ENCODE measurements at regions not wholly inside any gene's neighbourhood (a gene's known extent, or its start where the extent isn't known, plus 50 kb on each side); places are given as distances from the start of the nearest gene placed in this dataset.

DNA sequence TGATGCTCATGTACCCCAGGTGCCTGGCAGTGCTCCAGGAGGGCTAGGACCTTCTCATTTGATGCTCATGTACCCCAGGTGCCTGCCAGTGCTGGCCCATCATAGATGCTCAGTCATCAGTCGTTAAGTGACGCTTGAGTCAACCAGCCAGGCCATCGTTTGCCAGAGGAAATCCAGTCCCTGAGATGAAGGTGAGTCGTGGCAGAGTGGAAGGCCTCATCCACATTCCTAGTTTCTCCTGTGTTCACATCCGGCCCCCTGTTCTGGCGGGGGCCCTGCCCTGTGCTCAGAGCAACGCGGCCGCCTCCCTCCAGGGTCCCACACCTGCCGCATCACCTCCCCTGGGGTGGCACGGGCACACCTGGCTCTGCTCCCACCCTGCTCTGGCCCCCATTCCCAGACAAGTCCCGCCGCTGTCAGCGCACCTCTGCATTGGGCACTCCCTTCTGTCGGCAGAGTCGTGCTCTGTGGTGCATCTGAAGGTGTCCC lies 279.9 kb downstream of the BRD1 start:
- no peak for ATAC-seq
- TF ChIP-seq TOX (CRISPR knock-in tag; IDR thresholded peaks at IDR 0.05; ENCODE audit: borderline replicate concordance), result no peak
- no peak for TF ChIP-seq ZNF565 (CRISPR knock-in tag; conservative IDR thresholded peaks at IDR 0.05; ENCODE audit: low read depth)
- TF ChIP-seq, protein P1, sequence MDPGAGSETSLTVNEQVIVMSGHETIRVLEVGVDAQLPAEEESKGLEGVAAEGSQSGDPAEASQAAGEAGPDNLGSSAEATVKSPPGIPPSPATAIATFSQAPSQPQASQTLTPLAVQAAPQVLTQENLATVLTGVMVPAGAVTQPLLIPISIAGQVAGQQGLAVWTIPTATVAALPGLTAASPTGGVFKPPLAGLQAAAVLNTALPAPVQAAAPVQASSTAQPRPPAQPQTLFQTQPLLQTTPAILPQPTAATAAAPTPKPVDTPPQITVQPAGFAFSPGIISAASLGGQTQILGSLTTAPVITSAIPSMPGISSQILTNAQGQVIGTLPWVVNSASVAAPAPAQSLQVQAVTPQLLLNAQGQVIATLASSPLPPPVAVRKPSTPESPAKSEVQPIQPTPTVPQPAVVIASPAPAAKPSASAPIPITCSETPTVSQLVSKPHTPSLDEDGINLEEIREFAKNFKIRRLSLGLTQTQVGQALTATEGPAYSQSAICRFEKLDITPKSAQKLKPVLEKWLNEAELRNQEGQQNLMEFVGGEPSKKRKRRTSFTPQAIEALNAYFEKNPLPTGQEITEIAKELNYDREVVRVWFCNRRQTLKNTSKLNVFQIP (CRISPR knock-in tag; IDR thresholded peaks at IDR 0.05; ENCODE audit: borderline replicate concordance, low read depth), result no peak
- no peak for TF ChIP-seq ZC3H10 (CRISPR knock-in tag; IDR thresholded peaks at IDR 0.05)
- TF ChIP-seq, protein P2, sequence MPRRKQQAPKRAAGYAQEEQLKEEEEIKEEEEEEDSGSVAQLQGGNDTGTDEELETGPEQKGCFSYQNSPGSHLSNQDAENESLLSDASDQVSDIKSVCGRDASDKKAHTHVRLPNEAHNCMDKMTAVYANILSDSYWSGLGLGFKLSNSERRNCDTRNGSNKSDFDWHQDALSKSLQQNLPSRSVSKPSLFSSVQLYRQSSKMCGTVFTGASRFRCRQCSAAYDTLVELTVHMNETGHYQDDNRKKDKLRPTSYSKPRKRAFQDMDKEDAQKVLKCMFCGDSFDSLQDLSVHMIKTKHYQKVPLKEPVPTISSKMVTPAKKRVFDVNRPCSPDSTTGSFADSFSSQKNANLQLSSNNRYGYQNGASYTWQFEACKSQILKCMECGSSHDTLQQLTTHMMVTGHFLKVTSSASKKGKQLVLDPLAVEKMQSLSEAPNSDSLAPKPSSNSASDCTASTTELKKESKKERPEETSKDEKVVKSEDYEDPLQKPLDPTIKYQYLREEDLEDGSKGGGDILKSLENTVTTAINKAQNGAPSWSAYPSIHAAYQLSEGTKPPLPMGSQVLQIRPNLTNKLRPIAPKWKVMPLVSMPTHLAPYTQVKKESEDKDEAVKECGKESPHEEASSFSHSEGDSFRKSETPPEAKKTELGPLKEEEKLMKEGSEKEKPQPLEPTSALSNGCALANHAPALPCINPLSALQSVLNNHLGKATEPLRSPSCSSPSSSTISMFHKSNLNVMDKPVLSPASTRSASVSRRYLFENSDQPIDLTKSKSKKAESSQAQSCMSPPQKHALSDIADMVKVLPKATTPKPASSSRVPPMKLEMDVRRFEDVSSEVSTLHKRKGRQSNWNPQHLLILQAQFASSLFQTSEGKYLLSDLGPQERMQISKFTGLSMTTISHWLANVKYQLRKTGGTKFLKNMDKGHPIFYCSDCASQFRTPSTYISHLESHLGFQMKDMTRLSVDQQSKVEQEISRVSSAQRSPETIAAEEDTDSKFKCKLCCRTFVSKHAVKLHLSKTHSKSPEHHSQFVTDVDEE (CRISPR knock-in tag; IDR thresholded peaks at IDR 0.05), result no peak
- no peak for TF ChIP-seq SNAI2 (CRISPR knock-in tag; IDR thresholded peaks at IDR 0.05)
- no peak for TF ChIP-seq ZFP3 (CRISPR knock-in tag; IDR thresholded peaks at IDR 0.05)
- no peak for TF ChIP-seq PATZ1 (CRISPR knock-in tag; IDR thresholded peaks at IDR 0.05; ENCODE audit: borderline replicate concordance)
- no peak for TF ChIP-seq BACH2 (CRISPR knock-in tag; IDR thresholded peaks at IDR 0.05; ENCODE audit: borderline replicate concordance)
- TF ChIP-seq OSR1 (CRISPR knock-in tag; IDR thresholded peaks at IDR 0.05), result no peak
- TF ChIP-seq TCF4 (CRISPR knock-in tag; IDR thresholded peaks at IDR 0.05; ENCODE audit: borderline replicate concordance), result no peak
- no peak for TF ChIP-seq GLIS3 (CRISPR knock-in tag; IDR thresholded peaks at IDR 0.05)
- TF ChIP-seq PPARA (CRISPR knock-in tag; IDR thresholded peaks at IDR 0.05; ENCODE audit: borderline replicate concordance), result no peak

DNA sequence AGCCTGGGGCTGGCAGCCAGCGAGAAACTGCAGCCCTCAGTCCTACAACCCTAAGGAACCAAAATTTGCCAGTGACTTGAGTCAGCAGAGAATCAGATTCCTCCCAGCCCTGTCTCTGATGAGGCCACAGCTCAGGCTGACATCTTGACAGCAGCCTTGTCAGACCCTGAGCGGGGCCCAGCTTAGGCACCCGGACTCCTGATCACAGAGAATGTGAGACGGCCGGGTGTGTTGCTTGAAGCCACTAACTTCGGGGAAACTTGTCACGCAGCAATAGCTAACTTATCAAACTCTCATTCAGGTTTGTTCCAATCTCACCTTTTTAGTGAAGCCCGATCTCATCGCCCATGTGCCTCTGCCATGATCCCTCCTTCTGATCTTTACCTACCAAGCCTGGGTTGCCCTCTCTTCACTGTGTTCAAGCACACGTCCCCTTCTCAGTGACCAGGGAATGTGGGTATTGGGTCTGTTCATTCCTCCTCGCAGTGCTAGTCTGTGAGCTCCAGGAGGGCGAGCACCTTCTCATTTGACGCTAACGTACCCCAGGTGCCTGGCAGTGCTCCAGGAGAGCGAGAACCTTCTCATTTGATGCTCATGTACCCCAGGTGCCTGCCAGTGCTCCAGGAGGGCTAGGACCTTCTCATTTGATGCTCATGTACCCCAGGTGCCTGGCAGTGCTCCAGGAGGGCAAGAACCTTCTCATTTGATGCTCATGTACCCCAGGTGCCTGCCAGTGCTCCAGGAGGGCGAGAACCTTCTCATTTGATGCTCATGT lies 280.7 kb downstream of the BRD1 start:
- ATAC-seq, result no peak
- TF ChIP-seq ISL1 (CRISPR knock-in tag; IDR thresholded peaks at IDR 0.05) (no peak), ZFP3 (CRISPR knock-in tag; IDR thresholded peaks at IDR 0.05) (no peak), TOX (CRISPR knock-in tag; IDR thresholded peaks at IDR 0.05; ENCODE audit: borderline replicate concordance) (no peak), ESRRG (CRISPR knock-in tag; IDR thresholded peaks at IDR 0.05) (no peak), CSDC2 (CRISPR knock-in tag; IDR thresholded peaks at IDR 0.05) (no peak), PPARA (CRISPR knock-in tag; IDR thresholded peaks at IDR 0.05; ENCODE audit: borderline replicate concordance) (no peak), ZNF565 (CRISPR knock-in tag; conservative IDR thresholded peaks at IDR 0.05; ENCODE audit: low read depth) (no peak), GLIS3 (CRISPR knock-in tag; IDR thresholded peaks at IDR 0.05) (no peak), ZC3H10 (CRISPR knock-in tag; IDR thresholded peaks at IDR 0.05) (no peak), ZNF8 (CRISPR knock-in tag; IDR thresholded peaks at IDR 0.05) (no peak)
- TF ChIP-seq, protein P3, sequence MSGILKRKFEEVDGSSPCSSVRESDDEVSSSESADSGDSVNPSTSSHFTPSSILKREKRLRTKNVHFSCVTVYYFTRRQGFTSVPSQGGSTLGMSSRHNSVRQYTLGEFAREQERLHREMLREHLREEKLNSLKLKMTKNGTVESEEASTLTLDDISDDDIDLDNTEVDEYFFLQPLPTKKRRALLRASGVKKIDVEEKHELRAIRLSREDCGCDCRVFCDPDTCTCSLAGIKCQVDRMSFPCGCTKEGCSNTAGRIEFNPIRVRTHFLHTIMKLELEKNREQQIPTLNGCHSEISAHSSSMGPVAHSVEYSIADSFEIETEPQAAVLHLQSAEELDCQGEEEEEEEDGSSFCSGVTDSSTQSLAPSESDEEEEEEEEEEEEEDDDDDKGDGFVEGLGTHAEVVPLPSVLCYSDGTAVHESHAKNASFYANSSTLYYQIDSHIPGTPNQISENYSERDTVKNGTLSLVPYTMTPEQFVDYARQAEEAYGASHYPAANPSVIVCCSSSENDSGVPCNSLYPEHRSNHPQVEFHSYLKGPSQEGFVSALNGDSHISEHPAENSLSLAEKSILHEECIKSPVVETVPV (CRISPR knock-in tag; IDR thresholded peaks at IDR 0.05), result no peak
- TF ChIP-seq, protein P1 (CRISPR knock-in tag; IDR thresholded peaks at IDR 0.05; ENCODE audit: borderline replicate concordance, low read depth), result no peak
- TF ChIP-seq, protein P4, sequence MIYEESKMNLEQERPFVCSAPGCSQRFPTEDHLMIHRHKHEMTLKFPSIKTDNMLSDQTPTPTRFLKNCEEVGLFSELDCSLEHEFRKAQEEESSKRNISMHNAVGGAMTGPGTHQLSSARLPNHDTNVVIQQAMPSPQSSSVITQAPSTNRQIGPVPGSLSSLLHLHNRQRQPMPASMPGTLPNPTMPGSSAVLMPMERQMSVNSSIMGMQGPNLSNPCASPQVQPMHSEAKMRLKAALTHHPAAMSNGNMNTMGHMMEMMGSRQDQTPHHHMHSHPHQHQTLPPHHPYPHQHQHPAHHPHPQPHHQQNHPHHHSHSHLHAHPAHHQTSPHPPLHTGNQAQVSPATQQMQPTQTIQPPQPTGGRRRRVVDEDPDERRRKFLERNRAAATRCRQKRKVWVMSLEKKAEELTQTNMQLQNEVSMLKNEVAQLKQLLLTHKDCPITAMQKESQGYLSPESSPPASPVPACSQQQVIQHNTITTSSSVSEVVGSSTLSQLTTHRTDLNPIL (CRISPR knock-in tag; IDR thresholded peaks at IDR 0.05; ENCODE audit: low read depth), result no peak

Data from SK-N-SH treated with all-trans-retinoic acid at 6 μM for 48 hours (cell line).